GM18907 (cell line): ENCODE measurements at regions not wholly inside any gene's neighbourhood (a gene's known extent, or its start where the extent isn't known, plus 50 kb on each side); places are given as distances from the start of the nearest gene placed in this dataset.

Experiments
- ATAC-seq: cut with Tn5 transposase; IDR thresholded peaks from one replicate; pipeline ENCODE4 v1.9.1; 2021; ENCODE audit warnings: mild to moderate bottlenecking, moderate library complexity; ENCODE audit not compliant: unreplicated experiment

GRCh38 chr4:11628093-11628725 lies 199.5 kb upstream of the HS3ST1 start:
- no peak for ATAC-seq

DNA sequence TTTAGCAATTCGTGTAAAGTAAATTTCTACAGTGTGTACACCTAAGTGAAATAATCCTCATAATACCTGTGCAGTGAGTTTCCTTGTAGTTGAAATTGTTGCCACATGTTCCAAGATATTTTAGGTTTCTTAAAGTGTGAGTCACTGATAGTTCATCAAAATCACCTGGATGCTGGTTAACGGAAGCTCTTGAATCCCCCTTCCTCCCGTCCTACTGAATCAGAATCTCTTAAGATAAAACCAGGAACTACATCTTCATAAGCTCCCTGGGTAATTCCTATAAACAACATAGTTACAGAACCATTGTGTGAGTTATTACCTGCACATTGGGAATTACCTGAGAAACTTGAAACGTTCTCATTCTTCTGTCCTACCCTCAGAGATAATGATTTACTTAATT lies 197.4 kb upstream of the HS3ST1 start:
- ATAC-seq = no peak

- ATAC-seq = no peak
Observed at GRCh38 chr4:11625211-11625610, 196.5 kb upstream of the HS3ST1 start.

GRCh38 chr4:11624370-11624769 lies 195.7 kb upstream of the HS3ST1 start:
- no peak for ATAC-seq

DNA sequence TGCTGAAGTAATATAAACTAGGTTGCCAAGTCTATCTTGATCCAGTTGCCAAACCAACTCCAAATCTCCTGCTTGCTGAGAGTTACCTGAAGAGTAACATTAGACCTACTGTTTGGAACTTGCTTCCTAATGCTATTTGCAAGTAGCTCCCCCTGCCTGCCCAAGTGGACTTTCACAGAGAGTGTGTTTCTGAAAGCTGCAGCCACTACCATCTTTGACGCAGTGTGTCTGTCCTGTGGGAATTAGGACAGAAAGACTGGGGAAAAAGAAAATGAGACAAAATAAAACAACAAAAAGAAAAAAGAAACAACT lies 195.0 kb upstream of the HS3ST1 start:
- no peak for ATAC-seq

DNA sequence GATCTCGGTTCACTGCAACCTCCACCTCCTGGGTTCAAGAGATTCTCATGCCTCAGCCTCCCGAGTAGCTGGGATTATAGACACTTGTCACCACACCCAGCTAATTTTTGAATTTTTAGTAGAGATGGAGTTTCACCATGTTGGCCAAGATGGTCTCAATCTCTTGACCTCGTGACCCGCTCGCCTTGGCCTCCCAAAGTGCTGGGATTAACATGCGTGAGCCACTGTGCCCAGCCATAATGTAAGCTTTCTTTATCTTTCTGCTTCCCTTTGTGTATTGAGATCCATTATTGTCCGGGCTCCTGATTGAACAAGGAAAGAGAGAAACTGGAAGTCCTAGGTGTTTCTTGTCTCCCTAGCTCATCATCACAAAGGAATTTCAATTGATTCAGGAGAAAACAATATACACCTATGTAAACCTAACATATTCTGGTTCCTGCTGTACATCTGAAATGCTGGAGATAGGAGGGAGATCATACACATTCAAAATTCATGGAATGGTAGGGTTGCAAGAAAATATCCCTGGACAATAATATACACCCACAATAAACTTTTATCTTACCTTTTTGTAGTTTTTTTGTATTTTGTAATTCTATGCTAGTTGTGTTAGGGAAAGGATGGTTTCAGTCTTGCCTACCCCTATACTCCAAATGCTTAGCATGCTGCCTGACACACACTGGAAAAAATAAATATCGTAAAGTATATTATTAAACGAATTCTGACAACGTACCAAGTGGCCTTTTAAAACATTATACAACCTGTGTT lies 194.4 kb upstream of the HS3ST1 start:
- no peak for ATAC-seq

DNA sequence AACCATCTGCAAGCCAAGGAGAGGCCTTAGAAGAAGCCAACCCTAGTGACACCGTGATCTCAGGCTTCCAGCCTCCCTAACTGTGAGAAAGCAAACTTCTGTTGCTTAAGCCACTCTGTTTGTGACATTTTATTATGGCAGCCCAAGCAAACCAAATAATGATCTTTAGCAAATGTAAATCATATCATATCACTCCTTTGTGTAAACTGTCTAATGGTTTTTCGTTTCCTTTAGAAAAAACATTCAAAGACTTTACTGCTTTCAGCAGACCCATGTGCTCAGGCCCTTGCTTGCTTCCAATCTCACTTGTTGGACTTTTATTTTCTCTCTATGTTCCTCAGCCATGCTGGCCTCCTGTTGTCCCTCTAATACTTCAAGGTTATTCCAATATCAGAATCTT lies 192.2 kb upstream of the HS3ST1 start:
- no peak for ATAC-seq

GRCh38 chr4:11618666-11619282 lies 190.1 kb upstream of the HS3ST1 start:
- no peak for ATAC-seq

GRCh38 chr4:11616856-11617255 lies 188.2 kb upstream of the HS3ST1 start:
- no peak for ATAC-seq

DNA sequence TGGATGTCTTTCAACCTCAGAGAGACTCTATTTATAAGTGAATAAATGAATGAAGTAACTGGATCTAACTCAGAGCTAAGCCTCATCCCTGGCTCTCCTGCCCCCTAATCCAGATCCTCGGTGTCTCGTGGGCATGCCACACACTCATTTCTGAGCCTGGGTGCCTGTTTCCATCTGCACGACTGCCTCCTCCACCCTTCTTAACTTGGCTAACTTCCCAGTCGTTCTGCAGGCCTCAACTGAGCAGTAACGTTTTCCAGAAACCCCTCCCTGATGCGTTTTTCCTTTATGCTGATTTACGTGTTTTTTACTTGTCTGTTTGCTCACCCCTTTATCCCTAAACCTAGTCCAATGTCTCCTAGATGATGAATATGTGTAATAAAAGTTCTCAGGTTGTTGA lies 186.9 kb upstream of the HS3ST1 start:
- no peak for ATAC-seq

GRCh38 chr4:11614426-11614825 lies 185.7 kb upstream of the HS3ST1 start:
- ATAC-seq = no peak

- ATAC-seq = no peak
Observed at GRCh38 chr4:11611868-11612267, 183.2 kb upstream of the HS3ST1 start.

GRCh38 chr4:11609751-11610150 lies 181.1 kb upstream of the HS3ST1 start:
- no peak for ATAC-seq

GRCh38 chr4:11608992-11609391 lies 180.3 kb upstream of the HS3ST1 start:
- no peak for ATAC-seq

DNA sequence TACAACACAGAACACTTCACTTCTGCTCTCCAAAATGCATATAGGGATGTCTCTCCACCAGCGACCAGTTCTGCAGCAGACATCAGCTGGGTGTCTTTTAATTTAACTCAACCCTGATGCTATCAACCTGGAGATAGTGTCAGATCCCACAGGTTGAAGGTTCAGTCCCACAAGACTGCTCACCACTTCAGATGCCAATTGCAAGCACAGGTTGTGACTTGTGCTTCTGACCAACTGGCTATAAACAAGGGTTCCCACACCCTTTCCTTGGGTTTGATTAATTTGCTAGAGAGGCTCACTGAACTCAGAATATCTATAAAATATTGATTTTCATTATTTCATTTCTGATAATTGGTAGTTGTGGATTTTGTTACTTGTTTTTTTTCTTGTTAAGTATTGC lies 177.4 kb upstream of the HS3ST1 start:
- ATAC-seq = no peak

GRCh38 chr4:11605597-11605996 lies 176.9 kb upstream of the HS3ST1 start:
- ATAC-seq = no peak

DNA sequence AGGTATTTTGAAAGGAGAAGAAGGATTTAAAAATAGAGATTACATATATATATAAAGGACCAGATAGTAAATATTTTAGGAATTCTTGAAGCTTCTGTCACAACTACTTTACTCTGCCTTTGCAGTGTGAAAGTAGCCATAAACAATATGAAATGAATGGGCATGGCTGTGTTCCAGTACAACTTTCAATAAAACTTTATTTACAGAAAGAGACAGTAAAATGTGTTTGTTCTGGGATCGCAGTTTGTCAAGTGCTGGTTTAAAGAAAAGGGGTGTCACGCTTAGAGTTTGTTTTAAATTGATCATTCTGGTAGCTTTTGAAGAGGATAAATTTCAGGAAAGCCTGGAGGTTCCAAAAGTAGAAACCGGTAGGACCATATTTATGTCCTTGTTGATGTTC lies 176.1 kb upstream of the HS3ST1 start:
- ATAC-seq = no peak

DNA sequence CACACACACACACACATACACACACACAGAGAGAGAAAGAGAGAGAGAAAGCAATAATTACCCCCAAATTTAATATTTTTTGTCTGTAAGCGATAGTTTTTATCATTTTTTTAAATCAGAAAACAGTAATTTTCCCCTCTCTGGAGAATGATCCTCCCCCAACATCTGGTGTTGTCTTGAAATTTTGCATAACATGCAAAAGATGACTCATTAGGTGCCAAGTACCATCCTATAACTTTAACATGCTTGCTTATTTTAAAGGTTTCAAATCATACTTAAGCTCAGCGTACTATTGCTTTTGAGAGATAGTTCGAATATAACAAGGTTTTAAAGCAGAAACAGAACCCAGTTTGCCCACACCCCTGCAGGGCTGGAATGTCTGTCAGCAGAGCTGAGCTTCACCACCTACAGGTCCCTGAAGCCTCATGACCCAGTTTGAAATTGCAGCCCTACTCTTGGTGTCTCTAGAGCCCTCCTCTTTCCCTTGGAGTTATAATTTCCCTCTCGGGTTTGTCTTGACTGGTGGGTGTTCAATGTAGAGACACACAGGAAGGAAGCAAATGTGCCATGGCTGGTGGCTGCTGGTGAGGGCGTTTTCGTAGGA lies 175.0 kb upstream of the HS3ST1 start:
- no peak for ATAC-seq

GRCh38 chr4:11602606-11603340 lies 174.1 kb upstream of the HS3ST1 start:
- ATAC-seq = no peak

DNA sequence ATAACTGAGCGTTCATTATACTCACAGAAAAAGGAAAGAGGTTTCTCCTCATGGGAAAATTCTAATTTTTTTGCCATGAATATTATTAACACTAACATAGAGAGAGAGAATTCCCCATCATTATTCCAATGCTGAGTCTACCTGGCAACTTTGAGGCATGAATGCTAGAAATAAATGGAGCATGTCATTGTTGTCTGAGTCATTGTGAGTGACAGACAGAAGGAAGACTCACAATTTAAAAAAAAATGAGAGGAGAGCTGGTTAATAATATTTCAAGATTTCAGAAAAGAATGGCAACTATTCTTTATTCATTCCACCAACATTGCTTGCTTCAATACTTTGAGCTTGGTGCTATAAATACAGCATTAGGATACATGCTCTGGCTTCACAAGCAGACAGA lies 170.4 kb upstream of the HS3ST1 start:
- no peak for ATAC-seq

GRCh38 chr4:11598591-11598990 lies 169.9 kb upstream of the HS3ST1 start:
- no peak for ATAC-seq
